SIG-M5 treated with dmso at 0.1 percent for 504 hours (cell line): ENCODE measurements at regions not wholly inside any gene's neighbourhood (a gene's known extent, or its start where the extent isn't known, plus 50 kb on each side); places are given as distances from the start of the nearest gene placed in this dataset.
A peak's percentile ranks its signal among the peaks of the same experiment; 100 is the strongest.

ENCODE experiments used
- DNase-seq: peaks from one replicate; lab custom pipeline; 2025; ENCODE audit not compliant: unreplicated experiment; lab: John Stamatoyannopoulos, UW

- no peak for DNase-seq
These were observed 51.0 kb downstream of the FAT4 start for GRCh38 chr4:125365731-125366130.

- DNase-seq, result no peak
These were observed 53.4 kb downstream of the FAT4 start for GRCh38 chr4:125368146-125368545.

- DNase-seq, result no peak
These were observed 53.9 kb downstream of the FAT4 start for GRCh38 chr4:125368671-125369081.

GRCh38 chr4:125369098-125369497 is 54.3 kb downstream of the FAT4 start:
- DNase-seq, result no peak

GRCh38 chr4:125370478-125370877 is 55.7 kb downstream of the FAT4 start:
- DNase-seq, result no peak

- no peak for DNase-seq
These were observed 68.2 kb downstream of the FAT4 start for GRCh38 chr4:125382995-125383394.

GRCh38 chr4:125387770-125388169 is 73.0 kb downstream of the FAT4 start:
- DNase-seq, result no peak

GRCh38 chr4:125388613-125389012 is 73.9 kb downstream of the FAT4 start:
- no peak for DNase-seq

DNA sequence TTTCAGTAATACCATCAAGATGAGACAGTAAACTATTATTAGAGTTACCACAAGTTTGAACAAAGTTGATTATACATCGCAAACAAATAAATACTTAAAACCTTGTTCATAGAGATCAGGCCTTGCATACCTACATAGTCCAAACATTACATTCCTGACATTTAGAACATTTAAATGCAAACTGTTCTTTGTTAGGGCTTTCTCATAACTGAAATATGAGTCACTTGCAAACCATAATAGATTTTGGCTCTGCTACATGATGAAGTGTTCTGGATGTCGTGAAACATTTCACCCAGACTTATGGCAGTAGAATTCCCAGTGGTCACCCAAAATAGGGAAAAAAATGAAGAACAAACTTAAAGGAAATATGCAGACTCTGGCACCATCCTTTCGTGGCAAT is 75.0 kb downstream of the FAT4 start:
- DNase-seq, result peak; percentile 1

- no peak for DNase-seq
These were observed 75.4 kb downstream of the FAT4 start for GRCh38 chr4:125390126-125390525.

DNA sequence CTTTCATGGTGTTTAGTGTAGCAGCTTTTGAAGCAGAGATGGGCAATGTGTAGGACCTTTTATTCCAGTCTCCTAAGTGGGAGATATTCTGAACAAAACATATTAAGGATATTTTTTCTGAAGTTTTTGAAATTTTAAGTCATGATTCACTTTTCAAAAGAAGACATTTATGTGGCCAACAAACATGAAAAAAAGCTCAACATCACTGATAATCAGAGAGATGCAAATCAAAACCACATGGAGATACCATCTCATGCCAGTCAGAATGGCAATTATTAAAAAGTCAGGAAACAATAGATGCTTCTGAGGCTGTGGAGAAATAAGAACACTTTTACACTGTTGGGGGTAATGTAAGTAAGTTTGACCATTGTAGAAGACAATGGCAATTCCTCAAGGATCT is 76.0 kb downstream of the FAT4 start:
- no peak for DNase-seq

DNA sequence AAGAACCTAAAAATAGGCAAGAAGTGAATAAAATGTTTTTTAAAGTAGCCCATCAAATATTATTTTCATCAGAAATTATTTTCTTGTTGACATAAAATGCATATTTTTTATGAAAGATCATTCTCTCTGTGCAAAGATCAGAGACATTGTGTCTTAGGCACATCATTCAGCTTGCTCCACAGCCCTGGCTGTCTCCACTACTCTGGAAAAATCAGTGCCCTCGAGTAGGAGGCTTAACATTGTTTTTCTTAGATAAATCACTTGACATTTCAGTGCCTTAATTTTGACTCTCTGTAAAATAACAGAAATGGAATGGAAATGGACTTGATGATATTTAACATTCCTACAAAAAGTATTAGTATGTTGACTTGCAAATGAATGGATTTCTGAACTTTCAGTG is 77.9 kb downstream of the FAT4 start:
- DNase-seq, result no peak

- no peak for DNase-seq
These were observed 79.1 kb downstream of the FAT4 start for GRCh38 chr4:125393825-125394224.

- no peak for DNase-seq
These were observed 82.5 kb downstream of the FAT4 start for GRCh38 chr4:125397226-125397625.

GRCh38 chr4:125398263-125399002 is 83.7 kb downstream of the FAT4 start:
- no peak for DNase-seq

GRCh38 chr4:125400756-125401155 is 86.0 kb downstream of the FAT4 start:
- no peak for DNase-seq

- no peak for DNase-seq
These were observed 87.0 kb downstream of the FAT4 start for GRCh38 chr4:125401784-125402183.

DNA sequence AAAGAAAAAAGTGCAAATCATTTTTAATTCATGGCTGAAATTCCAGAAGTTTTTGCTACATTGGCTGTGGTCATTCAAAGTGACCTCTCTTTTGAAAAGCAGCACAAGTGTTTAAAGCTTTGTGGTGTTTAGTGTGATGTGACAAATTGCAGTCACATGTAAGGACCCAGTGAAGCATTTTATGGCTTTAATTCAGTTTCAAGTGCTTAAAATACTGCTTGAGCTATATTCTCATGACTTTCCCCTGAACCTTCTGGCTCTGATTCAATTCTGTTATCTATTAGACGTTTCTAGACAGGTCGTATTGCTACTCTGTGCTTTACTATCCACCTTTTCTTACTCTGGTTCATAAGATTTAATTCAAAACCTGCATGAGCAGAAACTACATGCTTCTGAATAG is 105.8 kb downstream of the FAT4 start:
- no peak for DNase-seq

GRCh38 chr4:125421547-125421946 is 106.8 kb downstream of the FAT4 start:
- DNase-seq, result no peak

DNA sequence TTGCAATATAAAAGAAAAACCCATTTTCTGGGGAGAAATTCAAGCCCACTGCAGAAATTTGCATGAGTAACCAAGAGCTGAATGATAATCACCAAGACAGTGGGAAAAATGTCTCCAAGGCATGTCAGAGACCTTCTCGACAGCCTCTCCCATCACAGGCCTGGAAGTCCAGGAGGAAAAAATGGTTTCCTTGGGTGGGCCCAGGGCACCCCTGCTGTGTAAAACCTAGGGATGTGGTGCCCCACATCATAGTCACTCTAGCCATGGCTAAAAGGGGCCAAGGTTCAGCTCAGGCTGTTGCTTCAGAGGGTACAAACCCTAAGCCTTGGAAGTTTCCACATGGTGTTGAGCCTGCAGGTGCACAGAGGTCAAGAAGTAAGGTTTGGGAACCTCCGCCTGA is 108.4 kb downstream of the FAT4 start:
- no peak for DNase-seq

- no peak for DNase-seq
These were observed 114.1 kb downstream of the FAT4 start for GRCh38 chr4:125428832-125429231.

- no peak for DNase-seq
These were observed 115.3 kb downstream of the FAT4 start for GRCh38 chr4:125430086-125430485.

DNA sequence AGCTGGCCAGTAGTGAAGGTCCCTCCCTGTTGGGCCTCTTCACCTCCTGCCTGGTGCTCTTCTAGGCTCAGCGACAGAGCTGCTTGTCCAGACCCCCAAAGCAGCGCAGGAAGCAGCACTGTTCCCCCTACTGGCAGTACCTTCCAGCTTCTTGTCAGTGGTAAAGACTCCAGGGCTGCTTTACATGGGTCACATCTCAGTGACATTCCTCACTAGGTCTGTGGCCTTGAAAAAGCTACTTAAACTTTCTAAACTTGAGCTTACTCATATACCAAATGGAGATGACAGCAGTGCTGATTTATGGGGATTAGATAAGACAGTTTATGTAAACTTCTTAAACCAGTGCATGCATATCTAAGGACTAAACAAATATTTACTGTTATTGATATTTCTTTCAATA is 117.3 kb downstream of the FAT4 start:
- no peak for DNase-seq
